ENCODE measurements at regions not wholly inside any gene's neighbourhood (a gene's known extent, or its start where the extent isn't known, plus 50 kb on each side); places are given as distances from the start of the nearest gene placed in this dataset.

DNA sequence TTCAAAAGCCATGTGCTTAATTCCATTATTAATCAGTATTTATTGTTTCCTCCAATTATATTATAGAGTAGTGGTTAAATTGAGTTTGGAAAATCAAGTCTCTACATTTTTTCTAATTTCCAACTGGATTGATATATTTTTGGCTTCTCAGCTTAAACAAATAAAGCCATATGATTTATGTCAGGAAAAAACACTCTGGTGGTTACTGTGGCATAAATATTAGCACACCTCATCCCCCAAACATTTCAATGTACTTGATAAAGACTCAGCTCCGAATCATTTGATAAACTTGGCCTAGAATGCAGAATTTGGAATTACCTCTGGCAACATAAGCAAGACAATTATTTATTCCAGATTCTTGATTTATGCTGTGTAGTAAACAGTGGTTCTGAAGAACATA, 2313.8 kb downstream of the ARAP2 start (continued):
- TF ChIP-seq CREB5 (CRISPR knock-in tag; IDR thresholded peaks at IDR 0.05; ENCODE audit: low read depth) (peak; percentile 92), RARB (CRISPR knock-in tag; IDR thresholded peaks at IDR 0.05) (no peak), GLIS3 (CRISPR knock-in tag; IDR thresholded peaks at IDR 0.05) (0 out of 2 replicates have a peak, but pooled peaks have one; percentile 39), CSDC2 (CRISPR knock-in tag; IDR thresholded peaks at IDR 0.05) (no peak), BACH2 (CRISPR knock-in tag; IDR thresholded peaks at IDR 0.05; ENCODE audit: borderline replicate concordance) (no peak), ZFP30 (CRISPR knock-in tag; IDR thresholded peaks at IDR 0.05) (no peak), ZNF565 (CRISPR knock-in tag; conservative IDR thresholded peaks at IDR 0.05; ENCODE audit: low read depth) (no peak), ZFP3 (CRISPR knock-in tag; IDR thresholded peaks at IDR 0.05) (no peak), ZNF8 (CRISPR knock-in tag; IDR thresholded peaks at IDR 0.05) (no peak; the same call in 1 of the 2 replicates), TOX (CRISPR knock-in tag; IDR thresholded peaks at IDR 0.05; ENCODE audit: borderline replicate concordance) (no peak)

DNA sequence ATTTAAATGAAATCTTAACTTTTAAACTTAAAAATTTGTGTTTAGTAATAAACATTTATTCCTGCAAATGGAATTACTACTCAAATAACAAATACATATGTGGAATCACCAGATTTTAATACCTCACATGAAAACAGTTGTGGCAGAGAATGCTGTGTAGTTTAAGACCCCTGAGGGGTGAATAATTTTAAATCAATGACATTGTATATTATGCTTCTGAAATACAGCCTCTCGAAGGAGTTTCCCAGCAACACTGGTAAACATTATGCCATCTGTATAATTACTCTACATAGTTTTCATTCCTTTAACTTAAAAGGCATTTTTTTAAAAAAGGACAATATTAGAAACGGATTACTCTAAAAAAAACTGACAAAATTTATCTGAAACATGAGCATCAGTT, 2313.3 kb downstream of the ARAP2 start:
- TF ChIP-seq GLIS3 (CRISPR knock-in tag; IDR thresholded peaks at IDR 0.05) (no peak), ZNF565 (CRISPR knock-in tag; conservative IDR thresholded peaks at IDR 0.05; ENCODE audit: low read depth) (no peak), ZC3H10 (CRISPR knock-in tag; IDR thresholded peaks at IDR 0.05) (no peak), PPARA (CRISPR knock-in tag; IDR thresholded peaks at IDR 0.05; ENCODE audit: borderline replicate concordance) (no peak), ESRRG (CRISPR knock-in tag; IDR thresholded peaks at IDR 0.05) (no peak), CSDC2 (CRISPR knock-in tag; IDR thresholded peaks at IDR 0.05) (no peak), BACH2 (CRISPR knock-in tag; IDR thresholded peaks at IDR 0.05; ENCODE audit: borderline replicate concordance) (no peak), ARNTL (CRISPR knock-in tag; IDR thresholded peaks at IDR 0.05; ENCODE audit: borderline replicate concordance, low read depth) (no peak), RARB (CRISPR knock-in tag; IDR thresholded peaks at IDR 0.05) (no peak), ZNF8 (CRISPR knock-in tag; IDR thresholded peaks at IDR 0.05) (no peak), PATZ1 (CRISPR knock-in tag; IDR thresholded peaks at IDR 0.05; ENCODE audit: borderline replicate concordance) (no peak), ISL1 (CRISPR knock-in tag; IDR thresholded peaks at IDR 0.05) (no peak), TCF4 (CRISPR knock-in tag; IDR thresholded peaks at IDR 0.05; ENCODE audit: borderline replicate concordance) (no peak), CSRNP3 (CRISPR knock-in tag; IDR thresholded peaks at IDR 0.05) (no peak), TOX (CRISPR knock-in tag; IDR thresholded peaks at IDR 0.05; ENCODE audit: borderline replicate concordance) (no peak), ZNF70 (CRISPR knock-in tag; IDR thresholded peaks at IDR 0.05) (no peak), ZFP3 (CRISPR knock-in tag; IDR thresholded peaks at IDR 0.05) (no peak), CREB5 (CRISPR knock-in tag; IDR thresholded peaks at IDR 0.05; ENCODE audit: low read depth) (no peak), OSR1 (CRISPR knock-in tag; IDR thresholded peaks at IDR 0.05) (no peak), ZFP30 (CRISPR knock-in tag; IDR thresholded peaks at IDR 0.05) (no peak)
- no peak for ATAC-seq

- no peak for ATAC-seq
- TF ChIP-seq, protein P1, sequence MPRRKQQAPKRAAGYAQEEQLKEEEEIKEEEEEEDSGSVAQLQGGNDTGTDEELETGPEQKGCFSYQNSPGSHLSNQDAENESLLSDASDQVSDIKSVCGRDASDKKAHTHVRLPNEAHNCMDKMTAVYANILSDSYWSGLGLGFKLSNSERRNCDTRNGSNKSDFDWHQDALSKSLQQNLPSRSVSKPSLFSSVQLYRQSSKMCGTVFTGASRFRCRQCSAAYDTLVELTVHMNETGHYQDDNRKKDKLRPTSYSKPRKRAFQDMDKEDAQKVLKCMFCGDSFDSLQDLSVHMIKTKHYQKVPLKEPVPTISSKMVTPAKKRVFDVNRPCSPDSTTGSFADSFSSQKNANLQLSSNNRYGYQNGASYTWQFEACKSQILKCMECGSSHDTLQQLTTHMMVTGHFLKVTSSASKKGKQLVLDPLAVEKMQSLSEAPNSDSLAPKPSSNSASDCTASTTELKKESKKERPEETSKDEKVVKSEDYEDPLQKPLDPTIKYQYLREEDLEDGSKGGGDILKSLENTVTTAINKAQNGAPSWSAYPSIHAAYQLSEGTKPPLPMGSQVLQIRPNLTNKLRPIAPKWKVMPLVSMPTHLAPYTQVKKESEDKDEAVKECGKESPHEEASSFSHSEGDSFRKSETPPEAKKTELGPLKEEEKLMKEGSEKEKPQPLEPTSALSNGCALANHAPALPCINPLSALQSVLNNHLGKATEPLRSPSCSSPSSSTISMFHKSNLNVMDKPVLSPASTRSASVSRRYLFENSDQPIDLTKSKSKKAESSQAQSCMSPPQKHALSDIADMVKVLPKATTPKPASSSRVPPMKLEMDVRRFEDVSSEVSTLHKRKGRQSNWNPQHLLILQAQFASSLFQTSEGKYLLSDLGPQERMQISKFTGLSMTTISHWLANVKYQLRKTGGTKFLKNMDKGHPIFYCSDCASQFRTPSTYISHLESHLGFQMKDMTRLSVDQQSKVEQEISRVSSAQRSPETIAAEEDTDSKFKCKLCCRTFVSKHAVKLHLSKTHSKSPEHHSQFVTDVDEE (CRISPR knock-in tag; IDR thresholded peaks at IDR 0.05), result no peak
- no peak for TF ChIP-seq ZFP30 (CRISPR knock-in tag; IDR thresholded peaks at IDR 0.05)
- no peak for TF ChIP-seq ISL1 (CRISPR knock-in tag; IDR thresholded peaks at IDR 0.05)
- no peak for TF ChIP-seq PPARA (CRISPR knock-in tag; IDR thresholded peaks at IDR 0.05; ENCODE audit: borderline replicate concordance)
- no peak for TF ChIP-seq ESRRG (CRISPR knock-in tag; IDR thresholded peaks at IDR 0.05)
- no peak for TF ChIP-seq TOX (CRISPR knock-in tag; IDR thresholded peaks at IDR 0.05; ENCODE audit: borderline replicate concordance)
- no peak for TF ChIP-seq PATZ1 (CRISPR knock-in tag; IDR thresholded peaks at IDR 0.05; ENCODE audit: borderline replicate concordance)
- no peak for TF ChIP-seq ZFP3 (CRISPR knock-in tag; IDR thresholded peaks at IDR 0.05)
These were observed 2304.0 kb downstream of the ARAP2 start for GRCh38 chr4:33940281-33940680.

Data from SK-N-SH treated with all-trans-retinoic acid at 6 μM for 48 hours (cell line).